Stimulated activated naive CD4-positive, alpha-beta T cell (primary cell): ENCODE measurements at regions not wholly inside any gene's neighbourhood (a gene's known extent, or its start where the extent isn't known, plus 50 kb on each side); places are given as distances from the start of the nearest gene placed in this dataset.
"Not testable (repeated sequence)": the region's sequence is repeated elsewhere in the genome, so short reads cannot be mapped to it uniquely, and the experiment has no call there.

Experiments
- DNase-seq, 6 experiments: peaks; one replicate each; lab custom pipeline; 2025; lab: John Stamatoyannopoulos, UW

DNA sequence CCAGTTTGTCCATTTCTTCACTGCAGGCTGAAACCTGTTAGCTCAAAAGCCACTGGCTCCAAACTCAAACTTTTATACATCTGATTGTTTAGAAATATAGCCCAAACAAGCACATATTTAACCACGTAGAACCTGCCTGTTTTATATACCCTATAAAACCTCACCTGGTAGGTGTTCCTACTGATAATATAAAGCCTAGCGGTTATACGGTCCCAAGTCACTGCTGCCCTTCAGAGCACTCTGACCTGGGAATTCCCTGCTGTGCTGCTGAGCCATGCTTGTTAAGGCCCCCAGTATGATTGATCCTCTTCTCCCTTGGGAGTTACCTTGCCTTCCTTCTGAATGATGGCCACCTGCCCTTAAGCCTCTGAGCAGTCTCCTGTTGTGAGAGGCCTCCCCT is 432.8 kb upstream of the LCORL start:
- no peak for DNase-seq

DNA sequence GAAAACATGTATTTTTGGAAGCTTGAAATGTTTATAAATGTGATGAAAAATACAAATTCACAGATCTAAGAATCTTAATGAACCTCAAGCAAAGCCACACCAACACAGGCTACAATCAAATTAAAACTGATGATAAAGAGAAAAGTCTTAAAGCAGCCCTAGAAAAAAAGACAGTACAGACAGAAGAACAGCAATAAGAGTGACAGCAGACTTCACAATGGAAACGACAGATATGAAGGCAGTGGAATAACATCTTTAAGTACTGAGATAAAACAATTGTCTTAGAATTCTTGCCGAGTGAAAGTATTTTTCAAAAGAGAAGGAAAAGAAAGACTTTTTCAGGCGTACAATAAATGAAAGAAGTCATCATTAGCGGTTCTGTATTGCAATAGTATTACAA is 423.6 kb upstream of the LCORL start:
- no peak for DNase-seq

DNA sequence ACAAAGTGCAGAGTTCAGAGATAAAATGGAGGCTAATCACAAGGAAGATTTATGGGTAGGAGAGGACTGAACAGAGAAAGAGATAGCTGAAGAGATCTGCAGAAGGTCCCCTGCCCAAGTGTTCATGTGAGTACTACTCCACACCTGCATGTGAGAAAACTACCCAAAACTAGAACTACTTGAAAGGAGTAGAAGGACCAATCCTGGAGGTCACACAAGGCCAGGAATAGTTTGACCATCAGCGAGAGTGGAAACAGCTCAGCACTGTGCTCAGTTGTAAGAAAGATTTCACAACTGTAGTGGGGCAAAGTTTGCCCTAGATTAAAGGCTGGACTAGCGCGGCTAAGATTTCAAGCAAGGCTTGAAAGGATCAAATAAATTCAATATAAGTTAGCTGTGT is 422.7 kb upstream of the LCORL start:
- no peak for DNase-seq

DNA sequence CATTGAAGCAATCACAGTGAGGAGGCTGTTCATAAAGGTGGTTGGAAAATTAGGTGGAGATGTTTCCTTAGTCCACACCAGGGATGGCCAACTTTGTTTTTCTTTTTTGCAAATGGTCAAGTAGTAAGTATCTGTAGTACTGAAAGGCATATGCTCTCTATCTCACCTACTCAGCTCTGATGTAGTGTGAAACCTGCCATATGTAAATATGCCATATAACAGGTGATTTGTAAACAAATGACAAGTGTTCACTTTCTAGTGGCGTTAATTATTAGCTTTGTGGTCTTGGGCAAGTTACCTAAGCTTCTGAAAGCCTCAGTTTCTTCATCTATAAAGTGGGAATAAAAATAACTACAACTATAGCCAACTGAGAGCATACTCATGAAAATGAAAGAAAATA is 421.4 kb upstream of the LCORL start:
- DNase-seq, result no peak

DNA sequence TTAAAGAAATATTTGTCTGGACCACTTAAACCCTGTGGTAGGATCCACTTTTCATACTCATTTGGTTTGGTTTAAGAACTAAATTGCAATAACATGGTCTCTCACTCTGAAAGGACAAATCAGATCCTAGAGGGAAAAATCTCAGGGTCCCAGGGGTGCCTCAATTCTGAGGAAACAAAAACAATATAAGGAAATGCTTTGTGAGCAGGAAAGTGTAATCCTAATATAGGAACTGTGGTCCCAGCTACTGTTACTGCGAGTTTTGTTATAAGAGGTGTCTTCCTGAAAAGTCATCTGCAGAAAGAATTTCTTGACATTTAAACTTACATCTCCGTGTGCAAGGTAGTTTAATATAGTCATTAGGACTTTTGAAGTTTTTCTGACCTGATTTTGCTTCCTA is 420.1 kb upstream of the LCORL start:
- DNase-seq, result no peak

DNA sequence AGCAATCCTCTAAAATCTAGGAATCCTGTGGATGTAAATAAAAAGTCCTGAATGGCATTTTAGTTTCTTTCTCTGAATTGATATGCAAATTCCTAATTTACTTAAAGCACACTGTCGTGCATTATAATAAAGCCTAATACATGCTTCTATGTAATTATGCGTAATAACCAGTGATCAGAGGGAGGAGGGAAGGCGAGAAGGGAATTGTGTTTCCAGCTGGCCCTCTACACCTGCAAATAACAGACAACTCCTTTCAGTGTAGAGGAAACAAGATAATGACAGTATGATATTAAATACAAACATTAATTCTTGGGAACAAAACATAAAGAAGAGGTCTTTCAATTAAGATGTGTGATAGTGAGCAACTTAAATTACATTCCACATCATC is 419.6 kb upstream of the LCORL start:
- DNase-seq, result no peak

DNA sequence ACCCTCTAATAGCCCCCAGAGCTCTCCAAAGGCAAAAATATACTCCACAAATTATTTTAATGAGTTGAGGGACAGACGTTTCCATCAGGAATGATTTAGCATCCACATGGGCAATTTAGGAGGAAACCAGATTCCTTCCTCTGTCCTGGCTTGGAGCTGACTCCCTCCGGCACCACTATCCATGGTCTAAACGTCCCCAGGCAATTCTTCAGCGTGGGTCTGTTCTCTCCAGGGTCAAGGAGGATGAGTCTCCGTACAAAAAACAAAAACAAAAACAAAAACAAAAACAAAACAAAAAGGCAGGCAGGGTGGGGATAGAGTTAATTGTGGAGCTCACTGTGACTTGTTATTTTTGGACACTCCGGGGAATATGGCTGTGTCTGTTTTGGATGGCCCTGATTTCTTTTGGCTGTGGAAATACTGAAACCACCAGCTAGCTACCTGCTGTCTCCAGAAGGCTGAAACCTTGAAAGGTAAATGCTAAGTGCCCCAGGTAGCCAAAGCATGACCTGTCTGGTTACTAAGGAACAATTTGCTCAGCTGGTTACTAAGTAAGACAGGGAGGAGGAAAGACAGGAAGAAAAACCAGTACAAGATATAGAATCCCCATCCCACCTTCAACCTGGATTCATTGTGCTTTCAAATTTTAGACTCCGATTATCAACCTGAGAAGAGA is 419.1 kb upstream of the LCORL start:
- DNase-seq, result no peak

DNA sequence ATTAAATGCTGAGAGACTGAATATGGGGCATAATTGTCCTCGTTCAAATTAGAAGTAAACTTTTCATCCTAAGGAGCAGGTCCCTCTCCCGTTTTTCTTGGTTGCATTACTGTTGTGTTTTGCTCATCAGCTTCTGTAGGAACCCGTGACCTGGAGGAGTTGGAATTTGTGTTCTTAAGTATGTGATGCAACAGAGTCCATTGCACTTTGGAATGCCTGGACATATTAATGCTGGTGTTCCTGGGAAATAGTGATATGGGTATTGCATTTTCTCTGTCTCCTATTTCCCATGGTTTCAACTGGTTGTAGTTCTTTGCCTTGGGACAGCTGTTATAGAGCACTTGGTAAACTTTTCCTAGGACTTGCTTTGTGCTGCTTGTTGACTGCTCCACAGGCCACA is 417.8 kb upstream of the LCORL start:
- no peak for DNase-seq

DNA sequence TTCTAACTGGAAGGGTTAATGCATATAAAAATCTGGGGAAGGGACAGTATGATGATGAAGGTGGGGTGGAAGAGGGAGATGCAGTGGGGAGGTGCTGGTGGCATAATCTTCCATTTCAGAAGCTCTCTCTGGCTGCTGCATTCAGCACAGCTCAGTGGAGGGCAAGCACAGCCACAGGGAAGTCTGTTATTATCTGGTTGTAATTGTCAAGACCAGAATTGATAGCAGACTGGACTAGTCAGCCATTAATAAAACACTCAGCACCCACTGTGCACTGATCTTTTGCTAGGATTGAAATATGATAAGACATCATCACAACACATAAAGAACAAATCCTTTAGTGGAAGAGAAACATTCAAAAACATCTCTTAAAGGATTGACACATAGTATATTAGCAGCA is 414.2 kb upstream of the LCORL start:
- no peak for DNase-seq

DNA sequence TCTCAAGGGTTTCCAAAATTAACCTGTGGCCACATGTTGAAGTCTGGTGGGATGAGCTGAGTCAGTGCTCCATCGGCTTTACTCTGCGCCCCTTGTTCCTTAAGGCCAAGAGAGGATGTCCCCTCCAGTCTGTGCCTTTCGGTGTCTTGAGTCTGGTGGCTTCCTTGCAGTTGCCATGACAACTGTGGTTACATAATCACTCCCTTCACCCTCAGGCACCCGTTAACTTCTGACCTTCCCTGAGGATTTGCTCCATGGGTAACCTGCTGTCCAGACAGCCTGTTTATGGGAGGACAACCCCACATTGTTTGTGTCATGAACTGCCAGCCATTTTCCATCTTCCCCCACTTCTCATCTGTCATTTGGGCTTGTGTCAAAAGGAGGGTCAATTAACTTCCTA is 401.1 kb upstream of the LCORL start:
- DNase-seq, result no peak

DNA sequence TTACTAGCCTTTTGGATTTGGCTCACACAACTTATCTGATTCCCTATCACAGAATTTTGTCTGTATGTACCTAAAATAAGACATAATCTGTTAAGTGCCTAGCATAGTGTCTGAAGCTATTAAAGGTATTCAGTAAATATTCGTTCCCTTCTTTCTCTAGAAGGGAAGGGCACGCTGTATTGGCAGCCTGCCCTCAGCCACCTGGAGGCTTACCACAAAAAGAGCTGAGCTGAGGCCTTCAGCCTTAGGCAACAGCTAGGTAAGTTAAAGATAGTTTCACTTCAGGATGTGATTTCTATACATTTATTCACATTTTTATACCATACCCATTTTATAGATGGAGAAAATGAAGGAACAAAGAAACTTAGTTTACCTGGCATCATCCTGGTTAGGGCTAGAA is 400.0 kb upstream of the LCORL start:
- DNase-seq, result no peak

DNA sequence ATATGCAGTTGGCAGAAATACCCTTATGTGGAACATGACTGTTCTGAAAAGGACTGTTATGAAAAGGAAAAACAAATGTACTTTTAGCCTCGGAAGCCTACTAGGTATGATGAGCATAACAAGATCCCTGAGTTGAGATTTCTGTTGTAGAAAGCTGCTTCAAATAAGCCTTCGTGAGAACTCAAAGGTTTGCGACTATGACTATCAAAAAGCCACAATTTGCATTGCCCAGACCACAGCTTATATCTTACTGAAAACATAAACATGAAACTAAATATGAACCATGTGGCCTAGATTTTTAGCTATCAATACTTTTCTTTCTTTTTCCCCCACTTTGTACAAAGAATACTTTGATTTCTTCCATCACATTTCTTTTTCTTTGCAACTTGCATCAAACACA is 398.2 kb upstream of the LCORL start:
- no peak for DNase-seq

DNA sequence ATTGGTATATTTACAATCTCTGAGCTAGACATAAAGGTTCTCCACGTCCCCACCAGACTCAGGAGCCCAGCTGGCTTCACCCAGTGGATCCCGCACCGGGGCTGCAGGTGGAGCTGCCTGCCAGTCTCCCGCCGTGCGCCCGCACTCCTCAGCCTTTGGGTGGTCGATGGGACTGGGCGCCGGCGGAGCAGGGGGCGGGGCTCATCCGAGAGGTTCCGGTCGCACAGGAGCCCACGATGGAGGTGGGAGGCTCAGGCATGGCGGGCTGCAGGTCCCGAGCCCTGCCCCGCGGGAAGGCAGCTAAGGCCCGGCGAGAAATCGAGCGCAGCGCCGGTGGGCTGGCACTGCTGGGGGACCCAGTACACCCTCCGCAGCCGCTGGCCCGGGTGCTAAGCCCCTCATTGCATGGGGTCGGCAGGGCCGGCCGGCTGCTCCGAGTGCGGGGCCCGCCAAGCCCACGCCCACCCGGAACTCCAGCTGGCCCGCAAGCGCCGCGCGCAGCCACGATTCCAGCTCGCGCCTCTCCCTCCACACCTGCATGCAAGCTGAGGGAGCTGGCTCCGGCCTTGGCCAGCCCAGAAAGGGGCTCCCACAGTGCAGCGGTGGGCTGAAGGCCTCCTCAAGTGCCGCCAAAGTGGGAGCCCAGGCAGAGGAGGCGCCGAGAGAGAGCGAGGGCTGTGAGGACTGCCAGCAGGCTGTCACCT is 396.8 kb upstream of the LCORL start:
- DNase-seq, result not testable (repeated sequence)

DNA sequence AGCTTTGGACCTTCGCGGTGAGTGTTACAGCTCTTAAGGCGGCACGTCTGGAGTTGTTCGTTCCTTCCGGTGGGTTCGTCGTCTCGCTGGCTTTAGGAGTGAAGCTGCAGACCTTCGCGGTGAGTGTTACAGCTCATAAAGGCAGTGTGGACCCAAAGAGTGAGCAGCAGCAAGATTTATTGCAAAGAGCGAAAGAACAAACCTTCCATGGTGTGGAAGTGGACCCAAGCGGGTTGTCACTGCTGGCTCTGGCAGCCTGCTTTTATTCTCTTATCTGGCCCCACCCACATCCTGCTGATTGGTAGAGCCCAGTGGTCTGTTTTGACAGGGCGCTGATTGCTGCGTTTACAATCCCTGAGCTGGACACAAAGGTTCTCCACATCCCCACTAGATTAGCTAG is 396.1 kb upstream of the LCORL start:
- DNase-seq, result not testable (repeated sequence)

DNA sequence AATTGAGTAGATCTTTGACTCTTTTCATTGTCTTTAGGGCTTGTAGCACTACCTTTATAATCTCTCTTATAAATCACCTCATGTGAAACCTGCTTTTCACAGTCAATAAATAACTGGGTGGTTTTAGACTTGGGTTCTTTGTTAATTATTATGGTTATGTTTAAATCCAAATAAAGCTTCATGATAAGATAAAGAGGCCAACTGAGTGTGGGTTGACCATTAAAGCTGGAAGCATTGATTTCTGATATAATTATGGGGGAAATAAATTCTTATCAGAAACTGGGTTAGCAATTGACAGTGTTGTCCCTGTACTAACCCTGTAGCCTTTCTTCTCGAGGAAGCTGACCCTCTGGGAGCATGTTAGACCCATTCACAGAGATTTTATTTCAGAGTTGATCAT is 384.7 kb upstream of the LCORL start:
- DNase-seq, result no peak

DNA sequence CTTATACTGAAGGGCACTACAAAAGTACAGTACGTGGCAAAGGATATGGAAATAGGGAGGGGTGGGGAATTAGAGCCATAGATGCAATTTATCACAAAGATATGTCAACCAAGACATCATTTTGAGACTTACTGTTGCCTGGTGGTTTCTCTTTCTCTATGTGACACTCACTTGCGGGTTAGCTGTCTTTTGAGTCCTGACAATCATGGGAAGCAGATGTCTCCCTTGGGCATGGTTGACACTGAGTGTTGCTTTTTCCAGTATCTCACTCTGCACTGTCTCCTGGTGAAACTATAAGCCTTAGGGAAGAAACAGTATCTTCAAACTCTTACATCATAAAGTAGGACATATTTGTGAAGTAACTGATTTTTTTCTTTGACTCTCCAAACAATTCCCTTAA is 383.5 kb upstream of the LCORL start:
- DNase-seq, result no peak

DNA sequence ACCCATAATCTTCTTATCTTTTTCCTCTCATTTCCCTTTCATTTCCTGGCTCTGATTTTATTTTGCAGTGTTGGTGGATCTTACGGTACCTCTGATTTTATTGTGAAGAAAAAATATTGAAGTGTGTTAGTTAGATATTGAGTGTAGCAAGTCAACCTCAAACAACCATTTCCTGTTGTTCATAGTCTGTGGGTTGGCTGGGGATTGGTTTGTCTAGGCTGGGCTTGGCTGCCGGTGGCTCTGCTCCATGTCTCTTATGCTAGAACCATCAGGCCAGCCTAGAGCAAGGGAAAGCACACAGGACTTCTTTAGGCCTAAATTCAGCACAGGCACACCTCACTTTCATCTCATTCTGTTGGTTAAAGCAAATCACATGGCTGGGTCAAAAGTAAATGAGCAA is 383.1 kb upstream of the LCORL start:
- no peak for DNase-seq

DNA sequence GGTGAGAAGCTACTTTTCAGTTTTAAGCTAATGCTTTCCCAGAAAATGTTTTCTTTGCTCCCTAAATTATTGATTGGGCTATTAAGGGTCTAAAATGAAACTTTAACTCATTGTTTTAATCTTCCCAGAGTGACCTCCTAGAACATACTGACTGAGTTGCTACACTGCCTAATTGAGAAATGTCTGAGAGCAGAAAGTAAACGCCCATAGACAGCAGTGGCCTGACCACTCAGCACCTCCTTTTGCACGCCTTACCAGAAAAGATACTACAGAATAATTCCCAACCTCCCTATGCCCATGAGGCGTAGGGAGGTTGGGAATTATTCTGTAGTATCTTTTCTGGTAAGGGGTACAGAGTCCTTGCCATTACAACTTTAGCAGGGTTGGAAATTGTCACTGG is 381.8 kb upstream of the LCORL start:
- DNase-seq, result no peak

DNA sequence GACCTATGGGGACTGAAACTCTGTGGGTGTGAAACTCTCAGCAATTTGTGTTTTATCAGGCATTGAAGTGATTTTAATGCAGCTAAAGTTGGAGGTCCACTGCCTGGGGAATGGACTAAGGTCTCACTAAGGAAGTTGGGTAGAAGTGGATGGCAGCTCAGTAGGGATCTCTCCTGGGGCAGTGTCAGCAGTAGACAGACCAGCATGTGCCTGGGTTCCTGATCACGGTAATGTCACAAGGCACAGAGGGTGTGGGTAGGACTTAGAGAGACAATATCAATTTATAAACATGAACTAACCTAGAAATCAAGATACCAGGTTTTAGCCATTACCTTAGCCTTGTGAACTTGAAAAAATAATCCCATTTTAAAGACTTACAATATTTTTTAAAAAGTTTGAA is 380.3 kb upstream of the LCORL start:
- no peak for DNase-seq

DNA sequence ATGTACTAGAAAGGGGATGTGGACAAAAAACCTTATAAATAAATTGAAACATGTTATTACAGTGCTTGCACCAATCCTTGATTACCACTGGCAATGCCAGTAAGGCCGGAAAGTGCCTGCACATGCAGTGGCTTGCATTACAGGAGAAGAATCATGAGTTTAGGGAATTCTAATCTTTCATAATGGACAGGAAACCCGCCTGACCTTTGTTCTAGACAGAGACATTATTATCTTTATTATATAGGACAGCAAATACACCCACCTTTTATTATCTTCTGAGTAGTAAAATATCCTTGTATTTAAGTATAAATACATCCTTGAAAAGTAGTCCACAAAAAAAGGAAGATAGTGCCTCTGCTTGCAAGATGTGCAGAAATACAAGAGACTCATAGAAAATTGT is 379.9 kb upstream of the LCORL start:
- no peak for DNase-seq

DNA sequence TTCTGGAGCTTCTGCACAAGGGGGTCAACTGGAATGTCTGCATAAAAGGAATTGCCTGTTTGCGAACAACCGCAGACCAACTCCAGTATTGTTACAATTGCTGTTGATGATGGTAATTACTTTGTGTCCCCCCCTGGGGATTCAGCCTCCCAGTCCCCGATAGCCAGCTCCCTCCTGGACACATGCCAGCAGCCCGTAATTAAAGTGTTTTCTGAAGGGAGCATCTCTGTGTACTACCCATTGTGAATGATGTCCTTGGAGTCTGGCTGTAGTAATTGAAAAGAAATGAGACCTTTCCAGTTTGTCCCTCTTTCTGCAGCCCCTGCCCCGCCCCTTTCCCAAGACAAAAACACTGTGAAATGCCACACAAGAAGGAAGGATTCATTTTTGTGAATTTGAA is 377.1 kb upstream of the LCORL start:
- DNase-seq, result no peak

DNA sequence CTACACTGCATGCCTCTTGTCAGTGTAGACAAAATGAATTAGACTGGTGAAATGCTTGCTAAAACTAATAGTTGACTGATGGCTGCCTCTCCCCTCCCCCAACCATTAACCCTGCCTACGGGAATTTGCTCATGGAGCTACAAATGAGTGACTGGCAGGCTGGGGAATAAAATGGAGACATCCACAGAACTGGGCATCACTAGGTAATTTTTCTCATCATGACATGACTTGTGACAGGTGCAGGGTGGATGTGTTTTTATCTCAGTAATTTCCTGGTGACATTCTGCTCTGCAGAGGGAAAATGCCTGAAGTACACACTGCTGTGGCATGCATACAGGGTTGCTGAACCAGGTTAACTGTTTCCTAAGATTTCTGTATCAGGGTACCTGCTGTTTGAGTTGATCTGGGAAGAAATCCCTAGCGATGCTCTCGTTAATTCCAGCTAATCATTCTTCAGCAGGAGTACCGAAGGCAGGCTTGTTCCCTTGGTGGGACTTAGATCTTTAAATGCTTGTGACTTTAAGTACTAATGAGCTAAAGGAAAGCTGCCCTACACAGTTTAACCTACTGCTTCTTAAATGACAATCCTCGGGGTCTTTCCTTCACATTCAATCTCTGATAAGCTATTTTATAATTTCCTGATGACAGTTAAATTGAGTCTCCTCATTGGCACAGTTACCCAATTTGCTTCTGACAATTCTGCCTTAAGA is 376.3 kb upstream of the LCORL start:
- DNase-seq, result no peak

DNA sequence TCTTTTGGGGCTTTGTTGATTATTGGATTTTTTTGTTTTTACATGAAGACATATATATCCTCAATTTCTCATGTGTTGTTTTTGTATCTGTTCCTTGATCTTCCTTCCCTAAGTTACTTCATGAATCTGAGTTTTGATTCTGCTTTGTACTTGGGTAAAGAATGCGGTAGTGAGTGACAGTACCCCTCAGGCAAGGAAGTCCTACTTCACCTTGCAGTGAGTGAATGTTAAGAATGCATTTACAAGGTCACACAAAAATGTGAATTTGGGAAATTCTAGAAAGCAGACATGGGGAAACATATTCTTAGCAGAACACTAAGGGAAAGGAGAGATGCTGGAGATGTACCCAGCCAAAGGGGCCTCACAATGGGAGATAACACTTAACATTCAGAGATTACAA is 373.1 kb upstream of the LCORL start:
- DNase-seq, result no peak

DNA sequence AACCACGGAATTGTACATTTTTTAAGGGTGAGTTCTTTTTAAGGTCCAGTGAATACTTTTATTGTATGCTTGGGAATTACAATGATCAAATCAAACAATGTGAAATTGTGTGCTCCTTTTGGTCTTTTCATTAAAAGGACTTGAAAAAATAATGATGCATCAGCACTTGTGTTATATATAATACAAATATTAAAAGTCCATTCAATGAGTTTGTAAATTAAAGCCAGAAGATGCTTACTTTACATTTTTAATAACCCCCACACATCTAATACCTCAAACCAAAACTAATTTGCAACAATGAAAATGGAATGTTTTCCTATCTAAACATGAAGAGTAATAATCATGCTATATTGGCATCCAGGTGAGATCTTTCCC is 369.8 kb upstream of the LCORL start:
- DNase-seq, result no peak
